ENCODE measurements at regions not wholly inside any gene's neighbourhood (a gene's known extent, or its start where the extent isn't known, plus 50 kb on each side); places are given as distances from the start of the nearest gene placed in this dataset.

DNA sequence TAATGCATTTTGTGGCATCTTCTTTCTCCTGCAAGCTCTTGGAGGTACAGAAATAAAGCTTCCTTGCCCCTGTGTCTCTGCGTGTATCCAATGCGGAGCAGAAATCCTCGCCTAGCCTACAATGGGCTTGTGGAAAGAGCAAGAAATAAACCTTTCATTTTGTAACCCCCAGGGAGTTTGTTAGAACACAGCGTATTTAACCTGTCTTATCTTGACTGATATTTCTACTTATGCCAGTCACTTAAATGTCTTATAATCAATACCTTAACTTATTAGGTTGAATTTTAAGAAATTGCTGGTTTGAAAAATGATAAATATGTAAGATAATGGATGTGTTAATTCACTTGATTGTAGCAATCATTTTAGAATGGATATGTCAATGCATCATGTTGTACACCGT is 629.8 kb upstream of the IGFBP3 start:
- no peak overlapping the region for H3K27ac ChIP-seq (ENCODE audit: low read depth, low read length)
- WGBS, 3 donors: 52 to 90% (median 89%) methylated on average over 5 of the region's 5 CpGs

DNA sequence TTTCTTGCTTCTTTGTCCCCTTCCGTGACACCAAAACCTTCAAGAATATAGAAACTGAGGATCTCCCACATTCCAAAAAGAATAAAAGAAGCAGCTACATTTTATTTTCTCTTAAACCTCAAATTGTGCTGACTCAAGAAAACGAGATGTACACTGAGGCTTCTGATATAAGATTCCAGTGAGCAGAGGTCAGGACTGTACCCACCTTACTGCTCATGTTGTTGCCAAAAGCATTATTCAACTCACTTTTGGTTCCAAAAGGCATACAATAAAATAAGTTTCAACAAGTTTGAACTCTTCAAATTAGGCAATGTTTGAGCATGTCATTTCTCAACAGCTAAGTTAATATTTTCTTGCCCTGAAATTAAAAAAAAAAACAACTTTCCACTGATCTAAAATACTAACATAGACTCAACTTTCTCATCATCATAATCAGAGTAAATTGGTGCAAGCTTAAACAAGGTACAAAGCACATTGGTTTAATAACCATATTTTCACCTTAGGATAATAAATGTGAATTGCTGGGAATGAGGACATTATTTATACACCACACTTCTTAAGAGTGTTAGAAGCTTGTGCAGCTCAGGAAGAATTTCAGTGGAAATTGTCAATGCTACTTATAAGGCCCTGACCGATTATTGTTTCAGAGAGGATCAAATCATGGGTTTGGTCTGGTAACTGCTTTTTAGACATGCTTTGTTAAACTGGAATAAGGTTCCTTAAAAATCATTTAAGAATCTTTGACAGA is 629.0 kb upstream of the IGFBP3 start:
- WGBS, 3 donors: 75 to 88% (median 82%) methylated on average over 3 of the region's 3 CpGs
- no peak overlapping the region for H3K27ac ChIP-seq (ENCODE audit: low read depth, low read length)

- no peak overlapping the region for H3K27ac ChIP-seq (ENCODE audit: low read depth, low read length)
- 69 to 79% (median 72%) methylated on average over 1 of the region's 1 CpG for WGBS, 3 donors
Observed at GRCh38 chr7:46549347-46549746, 628.3 kb upstream of the IGFBP3 start.

DNA sequence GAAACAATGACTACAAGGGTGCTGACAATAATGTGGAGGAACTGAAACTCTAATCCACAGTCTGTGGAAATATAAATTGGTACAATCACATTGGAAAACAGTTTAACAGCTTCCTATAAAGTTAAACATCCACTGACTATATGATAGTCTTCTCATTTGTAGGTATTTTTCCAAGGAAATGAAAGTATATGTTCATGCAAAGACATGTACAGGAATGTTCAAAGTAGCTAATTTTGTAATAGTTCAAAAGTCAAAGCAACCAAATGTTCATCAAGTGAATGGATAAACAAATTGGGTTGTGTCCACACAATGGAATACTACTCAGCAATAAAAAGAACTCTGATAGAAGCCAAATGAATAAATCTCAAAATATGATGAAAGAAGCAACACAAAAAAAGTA is 626.0 kb upstream of the IGFBP3 start:
- no peak overlapping the region for H3K27ac ChIP-seq (ENCODE audit: low read depth, low read length)

- no peak overlapping the region for H3K27ac ChIP-seq (ENCODE audit: low read depth, low read length)
- WGBS, 3 donors: 79 to 92% (median 87%) methylated on average over 1 of the region's 1 CpG
Observed at GRCh38 chr7:46545790-46546189, 624.7 kb upstream of the IGFBP3 start.

DNA sequence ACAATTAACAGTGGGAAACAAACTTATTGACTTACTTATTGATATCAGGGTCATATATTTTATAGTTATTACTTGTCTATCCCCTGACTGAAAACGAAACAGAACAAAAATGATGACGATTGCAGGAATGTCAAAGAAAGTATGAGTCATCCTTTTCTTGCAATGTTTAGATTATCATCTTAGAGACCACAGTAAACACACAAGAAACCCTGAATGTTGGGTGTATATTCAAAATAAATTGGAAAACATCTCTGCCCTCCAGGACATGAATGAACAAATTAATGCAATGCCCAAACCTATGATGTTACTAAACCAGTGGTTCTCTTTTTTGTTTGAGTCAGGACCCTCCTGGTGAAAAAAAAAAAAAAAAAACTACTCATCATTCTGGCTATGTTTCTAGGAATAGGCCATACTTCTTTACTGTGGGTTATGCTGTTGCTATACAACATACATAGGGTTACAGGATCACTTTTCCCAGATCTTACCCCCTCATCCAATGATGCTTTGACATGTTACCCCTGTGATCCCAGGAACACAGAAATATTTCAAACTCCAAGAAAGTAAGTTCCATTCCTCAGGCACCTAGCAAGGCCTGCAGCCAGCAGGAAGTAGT is 623.4 kb upstream of the IGFBP3 start:
- 27 to 40% (median 32%) methylated on average over 2 of the region's 2 CpGs for WGBS, 3 donors
- H3K27ac ChIP-seq (ENCODE audit: low read depth, low read length): no peak overlapping the region

DNA sequence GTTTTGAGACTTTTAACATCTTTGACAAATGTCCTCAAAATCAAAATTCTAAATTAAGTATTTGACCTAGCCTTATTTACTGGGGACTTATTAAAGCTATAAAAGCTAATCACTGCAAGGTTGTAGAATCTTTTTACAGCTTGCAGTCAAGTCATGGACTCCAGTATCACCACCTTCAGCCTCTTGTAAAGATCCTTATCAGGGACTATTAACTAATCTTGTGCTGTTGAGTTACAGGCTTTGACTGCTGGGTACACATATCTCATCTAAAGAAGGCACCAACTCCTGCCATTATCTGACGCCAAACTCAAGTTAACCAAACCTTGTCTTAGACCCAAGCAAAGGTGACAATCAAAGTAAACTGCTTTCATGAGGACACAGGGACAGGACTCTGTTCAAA is 621.0 kb upstream of the IGFBP3 start:
- WGBS, 3 donors: 82 to 89% (median 89%) methylated on average over 1 of the region's 1 CpG
- no peak overlapping the region for H3K27ac ChIP-seq (ENCODE audit: low read depth, low read length)

DNA sequence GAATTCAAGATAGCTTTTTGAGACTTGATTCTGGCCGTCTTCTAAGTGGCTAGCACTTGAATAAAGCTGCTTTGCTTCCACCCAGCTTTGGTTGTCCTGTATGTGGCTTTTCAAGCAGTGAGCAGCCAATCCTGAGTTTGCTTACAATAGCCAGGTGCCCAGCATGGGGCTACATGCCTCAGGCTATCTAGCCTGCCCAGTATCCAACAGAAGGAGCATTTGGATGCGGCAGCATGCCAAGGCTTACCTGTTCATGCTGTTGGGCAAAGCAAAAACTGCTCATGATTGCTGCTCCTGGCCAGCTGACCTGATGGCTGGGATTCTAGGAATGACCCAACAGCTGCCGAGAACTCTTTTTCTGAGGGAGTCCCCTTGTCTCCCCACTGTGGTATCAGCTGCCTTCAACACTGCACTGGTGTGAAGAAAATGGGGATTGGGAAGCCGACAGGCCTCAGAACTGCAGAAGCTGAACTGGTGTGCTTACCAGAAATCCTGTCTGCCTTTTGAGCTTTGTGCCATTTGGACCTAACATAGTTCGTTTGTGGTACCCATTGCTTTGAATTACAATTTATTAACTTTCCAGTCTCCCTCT is 618.9 kb upstream of the IGFBP3 start:
- WGBS, 3 donors: 81 to 90% (median 85%) methylated on average over 5 of the region's 5 CpGs
- H3K27ac ChIP-seq (ENCODE audit: low read depth, low read length): no peak overlapping the region

GRCh38 chr7:46537191-46537905 is 616.3 kb upstream of the IGFBP3 start:
- 69 to 72% (median 71%) methylated on average over 5 of the region's 5 CpGs for WGBS, 3 donors

DNA sequence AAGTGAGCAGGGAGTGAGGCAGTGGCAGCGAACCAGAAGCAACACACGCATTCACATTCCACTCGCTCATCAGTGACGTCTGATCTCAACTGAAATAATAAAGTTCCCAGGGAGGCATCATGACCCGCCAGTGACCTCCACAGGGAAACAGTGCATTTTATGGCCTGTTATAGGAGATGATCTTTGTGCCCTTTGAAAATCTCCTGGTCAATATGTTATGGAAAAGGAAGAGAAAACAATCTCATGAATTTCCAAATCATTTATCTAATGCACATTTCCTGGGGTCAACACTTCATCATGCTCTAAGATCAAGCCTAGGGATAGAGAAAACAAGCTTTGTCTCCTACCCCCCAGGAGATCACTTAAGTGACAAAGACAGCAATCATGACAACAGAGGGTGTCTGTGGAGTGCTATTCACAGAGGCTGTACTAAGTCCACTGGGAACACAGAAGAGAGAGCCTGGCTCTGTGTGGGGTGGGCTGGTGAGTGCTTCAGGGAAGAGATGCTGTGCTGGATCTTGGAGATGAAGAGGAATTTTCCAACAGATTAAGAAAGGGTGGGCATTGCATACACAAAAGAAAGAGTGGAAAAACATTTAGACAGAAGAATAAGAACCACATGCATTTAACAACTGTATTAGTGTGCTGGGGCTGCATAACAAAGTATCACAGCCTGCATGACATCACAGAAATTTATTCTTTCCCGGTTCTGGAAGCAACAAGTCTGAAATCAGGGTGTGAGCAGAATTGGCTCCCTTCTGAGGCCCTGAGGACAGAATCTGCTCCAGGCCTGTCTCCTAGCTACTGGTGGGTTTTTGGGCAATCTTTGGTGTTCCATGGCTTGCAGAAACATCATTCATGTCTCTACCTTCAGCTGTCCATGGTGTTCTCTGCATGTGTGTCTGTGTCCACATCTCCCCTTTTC is 613.9 kb upstream of the IGFBP3 start:
- 67 to 71% (median 70%) methylated on average over 6 of the region's 6 CpGs for WGBS, 3 donors
- H3K27ac ChIP-seq (ENCODE audit: low read depth, low read length): no peak overlapping the region

More at GRCh38 chr7:46537191-46537905, 616.3 kb upstream of the IGFBP3 start:
- no peak overlapping the region for H3K27ac ChIP-seq (ENCODE audit: low read depth, low read length)

GRCh38 chr7:46533946-46534345 is 612.9 kb upstream of the IGFBP3 start:
- 81 to 91% (median 87%) methylated on average over 3 of the region's 3 CpGs for WGBS, 3 donors
- H3K27ac ChIP-seq (ENCODE audit: low read depth, low read length): no peak overlapping the region

- 70 to 86% (median 77%) methylated on average over 2 of the region's 2 CpGs for WGBS, 3 donors
- H3K27ac ChIP-seq (ENCODE audit: low read depth, low read length): no peak overlapping the region
Observed at GRCh38 chr7:46532571-46532970, 611.5 kb upstream of the IGFBP3 start.

- 70 to 82% (median 81%) methylated on average over 4 of the region's 4 CpGs for WGBS, 3 donors
- no peak overlapping the region for H3K27ac ChIP-seq (ENCODE audit: low read depth, low read length)
Observed at GRCh38 chr7:46530081-46530750, 609.1 kb upstream of the IGFBP3 start.

DNA sequence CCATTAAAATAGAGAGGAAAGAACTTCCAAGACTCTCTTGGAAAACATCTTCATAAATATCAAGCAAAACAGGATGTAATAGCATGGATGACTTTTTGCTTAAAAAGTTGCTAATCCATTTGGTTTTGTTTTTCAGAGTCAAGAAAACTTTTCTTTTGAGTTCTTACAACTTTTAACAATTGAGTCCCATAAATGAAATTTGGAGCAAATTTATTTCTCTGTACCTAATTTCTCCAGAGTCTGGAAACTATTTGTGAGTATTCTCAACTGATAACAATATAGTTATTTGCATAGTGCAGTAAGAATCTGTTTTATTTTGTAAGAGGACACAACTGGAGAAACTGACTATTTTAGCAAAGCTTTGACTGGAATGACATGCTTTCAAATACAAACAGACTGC is 606.3 kb upstream of the IGFBP3 start:
- H3K27ac ChIP-seq (ENCODE audit: low read depth, low read length): no peak overlapping the region

DNA sequence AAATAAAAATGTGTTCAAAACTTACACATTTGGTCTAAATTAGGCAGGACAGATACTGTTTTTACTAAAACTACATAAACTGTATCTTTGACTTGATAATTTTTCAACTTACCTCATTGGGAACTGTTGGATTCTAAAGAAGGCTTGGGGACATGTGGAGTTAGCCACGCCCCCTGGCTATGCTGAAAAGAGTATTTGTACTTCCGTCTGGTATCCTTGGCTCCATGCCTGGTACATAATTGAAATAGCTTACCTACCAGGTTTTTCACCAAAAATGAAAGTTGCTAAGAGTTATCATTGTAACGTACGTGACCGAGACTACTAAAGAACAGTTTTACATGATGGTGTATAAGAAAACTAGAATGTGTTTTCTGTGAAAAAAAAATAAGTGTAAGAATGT is 604.8 kb upstream of the IGFBP3 start:
- no peak overlapping the region for H3K27ac ChIP-seq (ENCODE audit: low read depth, low read length)
- 58 to 79% (median 76%) methylated on average over 5 of the region's 5 CpGs for WGBS, 3 donors

- H3K27ac ChIP-seq (ENCODE audit: low read depth, low read length): no peak overlapping the region
Observed at GRCh38 chr7:46524350-46524749, 603.3 kb upstream of the IGFBP3 start.

DNA sequence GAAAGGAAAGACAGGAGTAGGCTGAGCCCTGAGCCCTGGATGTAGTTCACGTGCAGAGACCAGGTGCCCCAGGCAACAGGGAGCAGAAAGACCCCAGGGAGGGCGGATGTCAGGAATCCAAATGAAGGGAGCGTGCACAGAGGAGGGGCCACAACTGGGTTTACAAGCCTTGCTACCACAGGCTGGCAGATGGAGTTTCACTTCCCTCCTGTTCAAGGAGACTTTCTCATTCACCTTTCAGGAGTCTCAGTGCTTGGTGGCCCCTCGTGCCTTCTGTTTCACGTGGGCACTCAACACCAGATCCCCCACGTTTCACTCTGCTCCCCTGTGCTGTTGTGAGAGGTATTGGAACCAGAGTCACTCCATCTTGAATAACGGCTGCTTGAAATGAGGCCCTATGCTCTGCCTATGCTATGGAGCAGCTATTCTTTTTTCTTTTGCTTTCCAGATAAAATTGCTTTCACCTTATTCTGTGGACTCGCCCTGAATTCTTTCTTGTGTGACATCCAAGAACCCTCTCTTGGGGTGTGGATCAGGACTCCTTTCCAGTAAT is 601.4 kb upstream of the IGFBP3 start:
- 82 to 88% (median 86%) methylated on average over 8 of the region's 8 CpGs for WGBS, 3 donors
- no peak overlapping the region for H3K27ac ChIP-seq (ENCODE audit: low read depth, low read length)

DNA sequence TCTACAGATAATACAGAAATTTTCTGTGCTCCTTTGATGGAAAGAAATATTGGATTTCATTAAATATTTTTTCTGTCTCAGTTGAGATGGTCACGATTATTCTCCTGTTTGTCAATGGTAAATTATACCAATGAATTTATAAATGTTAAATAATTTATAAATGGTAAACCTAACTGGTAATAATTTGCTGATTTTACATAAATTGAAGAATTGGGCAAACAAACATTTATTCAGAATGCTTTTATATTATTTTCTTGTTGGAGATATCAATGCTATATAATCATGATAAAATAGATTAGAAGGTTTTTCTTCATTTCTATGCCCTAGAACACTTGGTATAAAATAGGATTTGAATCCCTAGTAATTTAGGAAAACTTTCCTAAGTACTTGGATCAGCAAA is 597.6 kb upstream of the IGFBP3 start:
- no peak overlapping the region for H3K27ac ChIP-seq (ENCODE audit: low read depth, low read length)
- 84 to 96% (median 90%) methylated on average over 1 of the region's 1 CpG for WGBS, 3 donors

Measured in adipose tissue (tissue), 3 donors.